Activated naive CD8-positive, alpha-beta T cell treated with anti-CD3 and anti-CD28 coated beads for 36 hours (primary cell): ENCODE measurements at regions not wholly inside any gene's neighbourhood (a gene's known extent, or its start where the extent isn't known, plus 50 kb on each side); places are given as distances from the start of the nearest gene placed in this dataset.

Experiments
- DNase-seq: peaks from one replicate; pipeline ENCODE4 v3.0.0; 2021
- H3K27ac Mint-ChIP-seq: one replicate; pipeline ENCODE4 v1.8.0; 2022; ENCODE audit warnings: mild to moderate bottlenecking, moderate library complexity, mixed read lengths
- H3K27me3 Mint-ChIP-seq: one replicate; pipeline ENCODE4 v1.8.0; 2022; ENCODE audit warnings: mild to moderate bottlenecking, mixed read lengths
- H3K36me3 Mint-ChIP-seq: one replicate; pipeline ENCODE4 v1.8.0; 2021; ENCODE audit warnings: mild to moderate bottlenecking, mixed read lengths
- H3K4me1 Mint-ChIP-seq: one replicate; pipeline ENCODE4 v1.8.0; 2021; ENCODE audit warnings: mixed read lengths
- H3K4me3 Mint-ChIP-seq: one replicate; pipeline ENCODE4 v1.8.0; 2022; ENCODE audit warnings: mild to moderate bottlenecking, moderate library complexity, mixed read lengths
- H3K9me3 Mint-ChIP-seq: one replicate; pipeline ENCODE4 v1.8.0; 2022; ENCODE audit warnings: mixed read lengths

GRCh38 chr12:11946161-11946560 is 124.6 kb upstream of the BCL2L14 start:
- Mint-ChIP-seq H3K27me3 (peaks cover 16% of the 10 kb centered on the region), H3K9me3 (no peaks in the 10 kb centered on the region), H3K4me3 (no peak overlapping the region), H3K36me3 (no peaks in the 10 kb centered on the region), H3K4me1 (peaks cover 7% of the 10 kb centered on the region), H3K27ac (no peak overlapping the region)
- no peak for DNase-seq

- Mint-ChIP-seq H3K27me3 (peaks cover 16% of the 10 kb centered on the region), H3K4me3 (no peak overlapping the region), H3K4me1 (peaks cover 7% of the 10 kb centered on the region), H3K27ac (no peak overlapping the region), H3K9me3 (no peaks in the 10 kb centered on the region), H3K36me3 (no peaks in the 10 kb centered on the region)
- no peak for DNase-seq
These were observed 123.5 kb upstream of the BCL2L14 start for GRCh38 chr12:11947213-11947612.

GRCh38 chr12:11949738-11950411 is 120.9 kb upstream of the BCL2L14 start:
- Mint-ChIP-seq H3K4me1 (peaks cover 19% of the 10 kb centered on the region), H3K36me3 (no peaks in the 10 kb centered on the region), H3K27me3 (peaks cover 19% of the 10 kb centered on the region), H3K4me3 (no peak overlapping the region), H3K27ac (no peak overlapping the region), H3K9me3 (no peaks in the 10 kb centered on the region)
- no peak for DNase-seq

GRCh38 chr12:11951209-11951608 is 119.5 kb upstream of the BCL2L14 start:
- Mint-ChIP-seq H3K27ac (no peak overlapping the region), H3K4me3 (no peak overlapping the region), H3K36me3 (no peaks in the 10 kb centered on the region)

GRCh38 chr12:11953523-11953922 is 117.2 kb upstream of the BCL2L14 start:
- Mint-ChIP-seq H3K4me3 (no peak overlapping the region), H3K27ac (no peak overlapping the region), H3K36me3 (no peaks in the 10 kb centered on the region), H3K27me3 (peaks cover 28% of the 10 kb centered on the region), H3K4me1 (peaks cover 22% of the 10 kb centered on the region), H3K9me3 (no peaks in the 10 kb centered on the region)
- DNase-seq, result no peak

More at GRCh38 chr12:11951209-11951608, 119.5 kb upstream of the BCL2L14 start:
- no peak for DNase-seq
- H3K27me3 Mint-ChIP-seq, result peaks cover 26% of the 10 kb centered on the region
- no peaks in the 10 kb centered on the region for H3K9me3 Mint-ChIP-seq
- peaks cover 19% of the 10 kb centered on the region for H3K4me1 Mint-ChIP-seq

- no peak for DNase-seq
- Mint-ChIP-seq H3K27me3 (peaks cover 25% of the 10 kb centered on the region), H3K4me1 (peaks cover 29% of the 10 kb centered on the region), H3K27ac (peak overlapping the region; percentile 23), H3K4me3 (no peak overlapping the region), H3K9me3 (no peaks in the 10 kb centered on the region), H3K36me3 (no peaks in the 10 kb centered on the region)
These were observed 116.6 kb upstream of the BCL2L14 start for GRCh38 chr12:11954181-11954580.

GRCh38 chr12:11958221-11959091 is 112.3 kb upstream of the BCL2L14 start:
- H3K36me3 Mint-ChIP-seq, result no peaks in the 10 kb centered on the region
- DNase-seq, result peak; percentile 49
- H3K4me1 Mint-ChIP-seq, result peaks cover 24% of the 10 kb centered on the region
- no peak overlapping the region for H3K4me3 Mint-ChIP-seq
- no peaks in the 10 kb centered on the region for H3K9me3 Mint-ChIP-seq
- peak overlapping the region; percentile 71 for H3K27ac Mint-ChIP-seq
- H3K27me3 Mint-ChIP-seq, result peaks cover 13% of the 10 kb centered on the region

- peaks cover 17% of the 10 kb centered on the region for H3K4me1 Mint-ChIP-seq
- H3K4me3 Mint-ChIP-seq, result no peak overlapping the region
- no peak for DNase-seq
- no peaks in the 10 kb centered on the region for H3K9me3 Mint-ChIP-seq
- H3K27me3 Mint-ChIP-seq, result peaks cover 13% of the 10 kb centered on the region
- H3K36me3 Mint-ChIP-seq, result no peaks in the 10 kb centered on the region
- H3K27ac Mint-ChIP-seq, result peak overlapping the region; percentile 71
These were observed 111.5 kb upstream of the BCL2L14 start for GRCh38 chr12:11959117-11959823.

GRCh38 chr12:11960646-11961045 is 110.1 kb upstream of the BCL2L14 start:
- H3K36me3 Mint-ChIP-seq, result no peaks in the 10 kb centered on the region
- H3K27ac Mint-ChIP-seq, result no peak overlapping the region
- peaks cover 7% of the 10 kb centered on the region for H3K27me3 Mint-ChIP-seq
- H3K9me3 Mint-ChIP-seq, result no peaks in the 10 kb centered on the region
- DNase-seq, result no peak
- H3K4me1 Mint-ChIP-seq, result peaks cover 14% of the 10 kb centered on the region
- no peak overlapping the region for H3K4me3 Mint-ChIP-seq

GRCh38 chr12:11961686-11962085 is 109.1 kb upstream of the BCL2L14 start:
- H3K4me3 Mint-ChIP-seq, result no peak overlapping the region
- H3K27ac Mint-ChIP-seq, result no peak overlapping the region
- peaks cover 14% of the 10 kb centered on the region for H3K4me1 Mint-ChIP-seq
- H3K9me3 Mint-ChIP-seq, result no peaks in the 10 kb centered on the region
- H3K36me3 Mint-ChIP-seq, result no peaks in the 10 kb centered on the region
- no peak for DNase-seq
- H3K27me3 Mint-ChIP-seq, result no peaks in the 10 kb centered on the region

- DNase-seq, result no peak
- no peak overlapping the region for H3K27ac Mint-ChIP-seq
- H3K27me3 Mint-ChIP-seq, result no peaks in the 10 kb centered on the region
- no peak overlapping the region for H3K4me3 Mint-ChIP-seq
- no peaks in the 10 kb centered on the region for H3K9me3 Mint-ChIP-seq
- no peaks in the 10 kb centered on the region for H3K36me3 Mint-ChIP-seq
- H3K4me1 Mint-ChIP-seq, result peaks cover 14% of the 10 kb centered on the region
These were observed 107.9 kb upstream of the BCL2L14 start for GRCh38 chr12:11962860-11963259.

GRCh38 chr12:11963841-11964471 is 106.8 kb upstream of the BCL2L14 start:
- Mint-ChIP-seq H3K27ac (no peak overlapping the region), H3K4me3 (no peak overlapping the region), H3K27me3 (no peaks in the 10 kb centered on the region), H3K9me3 (no peaks in the 10 kb centered on the region), H3K36me3 (no peaks in the 10 kb centered on the region), H3K4me1 (peaks cover 3% of the 10 kb centered on the region)
- DNase-seq, result no peak

- Mint-ChIP-seq H3K4me1 (no peaks in the 10 kb centered on the region), H3K4me3 (no peak overlapping the region), H3K27ac (no peak overlapping the region), H3K9me3 (no peaks in the 10 kb centered on the region), H3K27me3 (no peaks in the 10 kb centered on the region), H3K36me3 (no peaks in the 10 kb centered on the region)
- no peak for DNase-seq
These were observed 105.4 kb upstream of the BCL2L14 start for GRCh38 chr12:11965258-11965910.

- no peaks in the 10 kb centered on the region for H3K27me3 Mint-ChIP-seq
- no peaks in the 10 kb centered on the region for H3K4me1 Mint-ChIP-seq
- peaks cover 3% of the 10 kb centered on the region for H3K9me3 Mint-ChIP-seq
- DNase-seq, result no peak
- H3K4me3 Mint-ChIP-seq, result no peak overlapping the region
- H3K36me3 Mint-ChIP-seq, result no peaks in the 10 kb centered on the region
- no peak overlapping the region for H3K27ac Mint-ChIP-seq
These were observed 103.2 kb upstream of the BCL2L14 start for GRCh38 chr12:11967376-11968047.
